ENCODE measurements at regions not wholly inside any gene's neighbourhood (a gene's known extent, or its start where the extent isn't known, plus 50 kb on each side); places are given as distances from the start of the nearest gene placed in this dataset.

- H3K9me3 ChIP-seq = no peaks in the 10 kb centered on the region
- H3K4me3 ChIP-seq = no peak overlapping the region
- TF ChIP-seq EP300 (IDR thresholded peaks at IDR 0.05; ENCODE audit: low read depth) = no peak
- TF ChIP-seq POLR2A (IDR thresholded peaks at IDR 0.05) = no peak
- DNase-seq = no peak
- no peaks in the 10 kb centered on the region for H3K36me3 ChIP-seq
- intact Hi-C loops (cut with DNase I; ENCODE audit: low total_unique reads) (no loop called here), in situ Hi-C loops (cut with MboI; ENCODE audit: low pct_ligation_motif_present in 1 of 4, low pct_unique_long_range_greater_than_20kb in 1 of 4, low sequenced_read_pairs in 3 of 4) (no loop called here)
- peaks cover 0 to 5% (median 0%) of the 10 kb centered on the region in 4 donors for H3K4me1 ChIP-seq
- 76 to 79% methylated on average over 8 to 20 of the region's 20 CpGs for WGBS, 2 donors (ENCODE audit: low coverage in 1 of 2)
- H3K27ac ChIP-seq = no peak overlapping the region
- no peaks in the 10 kb centered on the region for H3K27me3 ChIP-seq
Observed at GRCh38 chr20:56802805-56803204, 173.7 kb downstream of the TFAP2C start.

GRCh38 chr20:56805313-56805712, 176.2 kb downstream of the TFAP2C start:
- WGBS, 2 donors (ENCODE audit: low coverage in 1 of 2) = 59 to 71% methylated on average over 3 to 4 of the region's 4 CpGs
- H3K36me3 ChIP-seq = no peaks in the 10 kb centered on the region
- no peaks in the 10 kb centered on the region for H3K27me3 ChIP-seq
- in situ Hi-C loops (cut with MboI; ENCODE audit: low pct_ligation_motif_present in 1 of 4, low pct_unique_long_range_greater_than_20kb in 1 of 4, low sequenced_read_pairs in 3 of 4) = no loop called here
- H3K4me3 ChIP-seq = no peak overlapping the region
- TF ChIP-seq EP300 (IDR thresholded peaks at IDR 0.05; ENCODE audit: low read depth) = no peak
- TF ChIP-seq POLR2AphosphoS5 (IDR thresholded peaks at IDR 0.05) = no peak
- TF ChIP-seq, protein P1, sequence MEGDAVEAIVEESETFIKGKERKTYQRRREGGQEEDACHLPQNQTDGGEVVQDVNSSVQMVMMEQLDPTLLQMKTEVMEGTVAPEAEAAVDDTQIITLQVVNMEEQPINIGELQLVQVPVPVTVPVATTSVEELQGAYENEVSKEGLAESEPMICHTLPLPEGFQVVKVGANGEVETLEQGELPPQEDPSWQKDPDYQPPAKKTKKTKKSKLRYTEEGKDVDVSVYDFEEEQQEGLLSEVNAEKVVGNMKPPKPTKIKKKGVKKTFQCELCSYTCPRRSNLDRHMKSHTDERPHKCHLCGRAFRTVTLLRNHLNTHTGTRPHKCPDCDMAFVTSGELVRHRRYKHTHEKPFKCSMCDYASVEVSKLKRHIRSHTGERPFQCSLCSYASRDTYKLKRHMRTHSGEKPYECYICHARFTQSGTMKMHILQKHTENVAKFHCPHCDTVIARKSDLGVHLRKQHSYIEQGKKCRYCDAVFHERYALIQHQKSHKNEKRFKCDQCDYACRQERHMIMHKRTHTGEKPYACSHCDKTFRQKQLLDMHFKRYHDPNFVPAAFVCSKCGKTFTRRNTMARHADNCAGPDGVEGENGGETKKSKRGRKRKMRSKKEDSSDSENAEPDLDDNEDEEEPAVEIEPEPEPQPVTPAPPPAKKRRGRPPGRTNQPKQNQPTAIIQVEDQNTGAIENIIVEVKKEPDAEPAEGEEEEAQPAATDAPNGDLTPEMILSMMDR (IDR thresholded peaks at IDR 0.05) = no peak
- no peak for TF ChIP-seq POLR2A (IDR thresholded peaks at IDR 0.05)
- H3K4me1 ChIP-seq = peaks cover 0 to 5% (median 0%) of the 10 kb centered on the region in 4 donors
- no peak for DNase-seq
- intact Hi-C loops (cut with DNase I; ENCODE audit: low total_unique reads) = no loop called here
- H3K27ac ChIP-seq = no peak overlapping the region
- no peaks in the 10 kb centered on the region for H3K9me3 ChIP-seq

DNA sequence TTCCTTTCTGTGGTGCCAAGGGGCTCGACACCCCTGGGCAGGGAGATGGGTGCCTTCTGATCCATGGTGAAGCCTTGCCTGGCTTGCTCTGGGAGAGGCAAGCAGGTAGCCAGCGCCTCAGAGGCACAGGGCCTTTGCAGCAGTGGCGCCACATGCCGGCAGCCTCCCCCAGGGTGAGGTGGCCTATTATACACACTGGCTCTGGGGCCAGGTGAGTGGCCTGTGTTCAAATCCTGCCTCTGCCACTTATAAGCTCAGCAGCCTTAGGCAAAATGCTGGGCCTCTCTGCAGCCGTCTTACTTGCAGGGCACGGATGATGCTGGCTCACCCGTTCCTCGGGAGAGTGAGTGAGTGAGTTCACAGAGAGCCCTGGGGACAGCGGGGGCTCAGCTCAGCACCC, 176.9 kb downstream of the TFAP2C start:
- H3K4me3 ChIP-seq = no peak overlapping the region
- no peaks in the 10 kb centered on the region for H3K36me3 ChIP-seq
- H3K9me3 ChIP-seq = no peaks in the 10 kb centered on the region
- DNase-seq = no peak
- TF ChIP-seq POLR2AphosphoS5 (IDR thresholded peaks at IDR 0.05) = no peak
- no peak for TF ChIP-seq POLR2A (IDR thresholded peaks at IDR 0.05)
- no peak for TF ChIP-seq EP300 (IDR thresholded peaks at IDR 0.05; ENCODE audit: low read depth)
- TF ChIP-seq, protein P1 (IDR thresholded peaks at IDR 0.05) = no peak
- H3K4me1 ChIP-seq = peaks cover 0 to 5% (median 0%) of the 10 kb centered on the region in 4 donors
- H3K27me3 ChIP-seq = no peaks in the 10 kb centered on the region
- no peak overlapping the region for H3K27ac ChIP-seq
- WGBS, 2 donors (ENCODE audit: low coverage in 1 of 2) = 91 to 100% methylated on average over 2 to 9 of the region's 9 CpGs
- intact Hi-C loops (cut with DNase I; ENCODE audit: low total_unique reads) = no loop called here
- in situ Hi-C loops (cut with MboI; ENCODE audit: low pct_ligation_motif_present in 1 of 4, low pct_unique_long_range_greater_than_20kb in 1 of 4, low sequenced_read_pairs in 3 of 4) = no loop called here

DNA sequence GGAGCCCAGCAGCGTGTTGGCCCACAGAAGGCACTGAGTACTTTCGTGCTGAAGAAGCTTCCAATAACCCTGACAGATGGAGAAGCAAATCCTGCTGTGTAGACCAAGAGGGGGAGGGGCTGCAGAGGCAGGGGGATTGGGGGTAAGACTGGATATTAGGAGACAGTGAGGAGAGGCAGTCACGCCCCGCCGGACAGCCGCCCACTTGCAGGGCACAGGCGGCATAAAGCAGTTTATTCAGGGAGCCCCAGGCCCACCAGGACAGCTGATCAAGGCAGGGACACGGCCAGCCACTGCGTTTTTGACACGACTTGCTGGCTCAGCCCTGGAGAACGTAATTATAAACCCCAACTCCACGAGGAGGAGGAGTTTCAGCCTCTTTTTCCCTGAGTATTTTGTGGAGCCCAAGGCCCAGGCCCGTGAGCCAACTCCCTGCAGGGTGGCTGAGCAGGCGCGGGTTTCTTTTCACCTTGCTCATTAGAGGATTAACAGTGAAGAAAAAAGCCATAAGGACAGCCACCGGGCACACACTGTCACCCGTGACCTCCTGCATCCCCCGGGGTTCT, 177.9 kb downstream of the TFAP2C start:
- WGBS, 2 donors (ENCODE audit: low coverage in 1 of 2) = 47 to 58% methylated on average over 5 to 18 of the region's 18 CpGs
- Histone ChIP-seq H3K4me3 (no peak overlapping the region), H3K36me3 (no peaks in the 10 kb centered on the region), H3K27me3 (no peaks in the 10 kb centered on the region), H3K27ac (no peak overlapping the region), H3K4me1 (peaks cover 0 to 4% (median 0%) of the 10 kb centered on the region in 4 donors), H3K9me3 (no peaks in the 10 kb centered on the region)
- TF ChIP-seq POLR2AphosphoS5 (IDR thresholded peaks at IDR 0.05) = no peak
- TF ChIP-seq, protein P1 (IDR thresholded peaks at IDR 0.05) = no peak
- no peak for TF ChIP-seq POLR2A (IDR thresholded peaks at IDR 0.05)
- no peak for TF ChIP-seq EP300 (IDR thresholded peaks at IDR 0.05; ENCODE audit: low read depth)
- intact Hi-C loops (cut with DNase I; ENCODE audit: low total_unique reads) (no loop called here), in situ Hi-C loops (cut with MboI; ENCODE audit: low pct_ligation_motif_present in 1 of 4, low pct_unique_long_range_greater_than_20kb in 1 of 4, low sequenced_read_pairs in 3 of 4) (no loop called here)
- no peak for DNase-seq
